Activated T-helper 2 cell treated with anti-CD3 and anti-CD28 coated beads, Interferon-gamma antibody, Interleukin-2, Interleukin-4, amounts not matched to agents 10 μg/mL and 5 μg/mL and 100 μg/mL, durations not matched to agents 14 hours and 24 hours and 36 hours (primary cell): ENCODE measurements at regions not wholly inside any gene's neighbourhood (a gene's known extent, or its start where the extent isn't known, plus 50 kb on each side); places are given as distances from the start of the nearest gene placed in this dataset.

ENCODE experiments used
- DNase-seq: peaks from one replicate; pipeline ENCODE4 v3.0.0; 2021; ENCODE audit warnings: low spot score
- H3K27ac Mint-ChIP-seq: one replicate; pipeline ENCODE4 v1.8.0; 2021; ENCODE audit warnings: mixed read lengths
- H3K27me3 Mint-ChIP-seq: one replicate; pipeline ENCODE4 v1.8.0; 2021; ENCODE audit warnings: low read depth, mixed read lengths
- H3K36me3 Mint-ChIP-seq: one replicate; pipeline ENCODE4 v1.8.0; 2021; ENCODE audit warnings: low read depth, mixed read lengths
- H3K4me1 Mint-ChIP-seq: one replicate; pipeline ENCODE4 v1.8.0; 2021; ENCODE audit warnings: low read depth, mixed read lengths
- H3K4me3 Mint-ChIP-seq: one replicate; pipeline ENCODE4 v1.8.0; 2021; ENCODE audit warnings: low read depth, mild to moderate bottlenecking, moderate library complexity, mixed read lengths
- H3K9me3 Mint-ChIP-seq: one replicate; pipeline ENCODE4 v1.8.0; 2021; ENCODE audit warnings: mixed read lengths
- intact Hi-C: fragments of 100-400 bp; cut with micrococcal nuclease; formaldehyde crosslinking; loops from one replicate; pipeline ENCODE4 v1.15.1; 2023

DNA sequence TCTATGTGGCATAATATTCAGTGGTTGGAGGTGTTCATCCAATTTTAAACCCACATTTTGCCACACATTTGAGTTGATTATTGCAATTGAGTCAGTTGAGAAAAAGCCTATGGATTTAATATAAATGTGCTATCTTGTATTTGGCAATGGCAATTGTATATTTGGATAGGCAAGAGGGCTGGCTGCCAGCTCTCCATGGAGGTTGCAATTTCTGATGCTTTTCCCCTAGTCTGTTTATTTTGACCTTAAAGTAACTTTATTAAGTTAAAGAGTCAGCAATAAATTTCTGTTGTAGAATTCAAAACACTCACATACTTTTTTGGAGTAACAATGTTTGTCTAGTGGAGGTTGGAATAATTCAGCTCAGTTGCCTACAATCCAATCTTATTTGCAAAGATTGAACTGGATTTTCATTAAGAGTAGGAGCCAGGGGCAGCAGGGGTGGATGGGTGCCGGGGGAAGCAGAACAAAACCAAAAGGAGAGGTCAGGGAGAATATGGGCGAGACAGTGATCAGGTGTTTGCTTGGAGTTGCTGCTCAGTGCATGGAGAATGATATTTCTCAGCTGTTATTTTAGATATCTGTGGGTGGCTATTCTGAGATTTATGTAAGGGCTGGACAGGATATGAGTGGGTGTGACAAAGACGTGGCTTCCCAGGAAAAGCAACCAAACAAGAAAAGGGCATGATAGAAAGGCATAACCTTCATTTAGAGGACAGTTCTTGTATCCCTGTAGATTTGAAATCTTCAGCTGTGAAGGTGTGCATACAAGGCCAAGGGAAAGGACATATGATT is 163.0 kb downstream of the HDGFL1 start:
- Mint-ChIP-seq H3K4me1 (no peaks in the 10 kb centered on the region), H3K4me3 (no peak overlapping the region), H3K27ac (no peak overlapping the region), H3K27me3 (no peaks in the 10 kb centered on the region), H3K36me3 (no peaks in the 10 kb centered on the region), H3K9me3 (peaks cover under 1% of the 10 kb centered on the region)
- DNase-seq: no peak
- intact Hi-C loops: no loop called here

DNA sequence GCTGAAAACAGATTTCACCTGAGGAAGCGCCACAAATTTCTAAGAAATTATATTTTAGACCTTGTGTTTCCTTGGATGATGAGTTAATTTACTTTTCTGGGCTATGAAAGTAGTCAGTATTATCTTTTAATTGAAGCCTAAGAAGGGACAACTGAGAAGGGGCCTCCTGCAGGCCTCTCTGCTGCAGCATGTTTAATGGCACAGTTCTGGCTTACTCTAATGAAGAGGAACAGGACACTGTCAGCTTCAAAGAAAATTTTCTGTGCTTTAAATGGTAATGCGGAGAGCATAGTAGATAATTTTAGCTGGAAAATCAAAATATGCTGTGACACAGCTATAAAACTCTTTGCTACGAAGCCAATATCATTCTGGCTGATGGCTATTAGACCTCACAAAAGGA is 167.4 kb downstream of the HDGFL1 start:
- DNase-seq: no peak
- no peak overlapping the region for H3K4me3 Mint-ChIP-seq

DNA sequence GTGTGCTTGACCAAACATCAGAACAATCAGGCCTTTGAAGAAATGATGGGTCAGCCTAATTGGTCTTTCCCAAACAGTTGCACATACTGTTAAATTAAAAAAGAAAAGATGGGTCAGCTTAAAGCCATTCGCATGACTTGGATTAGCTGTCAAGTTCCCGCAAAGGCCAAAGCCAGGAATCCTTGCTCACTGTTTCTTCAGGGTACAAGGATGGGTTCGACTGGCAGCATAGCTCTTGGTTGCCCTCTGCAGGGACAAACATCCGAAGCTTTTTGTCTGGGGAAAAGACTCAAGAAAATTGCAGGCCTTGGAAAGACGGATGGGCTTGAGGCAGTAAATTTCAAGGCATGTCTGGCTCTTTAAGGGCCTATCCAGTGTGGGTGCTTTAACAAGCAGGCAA is 168.0 kb downstream of the HDGFL1 start:
- no peak for DNase-seq
- H3K4me1 Mint-ChIP-seq: no peaks in the 10 kb centered on the region
- no peak overlapping the region for H3K27ac Mint-ChIP-seq
- H3K27me3 Mint-ChIP-seq: no peaks in the 10 kb centered on the region
- intact Hi-C loops: no loop called here
- no peaks in the 10 kb centered on the region for H3K9me3 Mint-ChIP-seq
- H3K4me3 Mint-ChIP-seq: no peak overlapping the region
- no peaks in the 10 kb centered on the region for H3K36me3 Mint-ChIP-seq

More for the DNA sequence above, 167.4 kb downstream of the HDGFL1 start:
- Mint-ChIP-seq H3K9me3 (no peaks in the 10 kb centered on the region), H3K27me3 (no peaks in the 10 kb centered on the region), H3K36me3 (no peaks in the 10 kb centered on the region), H3K27ac (no peak overlapping the region), H3K4me1 (no peaks in the 10 kb centered on the region)
- intact Hi-C loops: no loop called here

DNA sequence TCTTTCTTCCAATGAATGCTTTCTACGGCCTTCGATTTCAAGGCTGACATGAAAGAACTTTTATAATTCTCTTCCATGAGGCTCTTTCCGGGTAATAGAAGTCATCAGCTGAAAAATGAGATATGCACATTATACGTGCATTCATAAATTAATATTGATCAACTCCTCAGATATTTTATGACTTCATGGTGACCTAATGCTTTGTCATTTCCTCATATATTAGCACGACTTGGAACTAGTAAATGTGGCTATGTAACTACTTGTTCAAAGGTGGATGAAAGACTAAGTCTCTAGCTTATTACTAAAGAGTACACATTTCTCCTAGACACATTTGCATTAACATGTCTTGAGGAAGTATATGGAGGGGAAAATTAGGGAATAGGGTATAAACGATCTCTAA is 168.8 kb downstream of the HDGFL1 start:
- Mint-ChIP-seq H3K9me3 (no peaks in the 10 kb centered on the region), H3K4me1 (no peaks in the 10 kb centered on the region), H3K27ac (no peak overlapping the region), H3K4me3 (no peak overlapping the region), H3K27me3 (no peaks in the 10 kb centered on the region), H3K36me3 (no peaks in the 10 kb centered on the region)
- DNase-seq: no peak
- intact Hi-C loops: no loop called here

DNA sequence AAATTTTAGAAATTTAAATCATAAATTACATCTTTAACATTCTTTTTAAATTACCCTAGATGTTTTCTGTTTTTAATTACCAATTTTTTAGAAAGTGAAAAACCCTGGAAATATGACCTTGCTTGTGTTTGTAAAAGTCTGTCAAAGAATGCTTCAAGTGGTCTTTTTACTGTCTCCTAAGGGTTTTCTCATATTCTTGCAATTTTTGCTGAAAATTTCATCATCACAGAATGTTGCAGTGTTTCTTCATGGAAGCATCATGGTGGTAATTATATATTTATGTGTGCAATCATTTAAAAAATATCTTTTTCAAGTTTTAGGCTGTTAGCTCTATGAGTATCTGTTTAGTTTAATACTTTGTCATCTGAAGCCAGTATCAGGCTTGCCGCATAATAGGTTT is 178.2 kb downstream of the HDGFL1 start:
- intact Hi-C loops: no loop called here
- Mint-ChIP-seq H3K4me3 (no peak overlapping the region), H3K36me3 (no peaks in the 10 kb centered on the region), H3K4me1 (no peaks in the 10 kb centered on the region), H3K27me3 (no peaks in the 10 kb centered on the region), H3K9me3 (peaks cover 3% of the 10 kb centered on the region), H3K27ac (no peak overlapping the region)
- no peak for DNase-seq

DNA sequence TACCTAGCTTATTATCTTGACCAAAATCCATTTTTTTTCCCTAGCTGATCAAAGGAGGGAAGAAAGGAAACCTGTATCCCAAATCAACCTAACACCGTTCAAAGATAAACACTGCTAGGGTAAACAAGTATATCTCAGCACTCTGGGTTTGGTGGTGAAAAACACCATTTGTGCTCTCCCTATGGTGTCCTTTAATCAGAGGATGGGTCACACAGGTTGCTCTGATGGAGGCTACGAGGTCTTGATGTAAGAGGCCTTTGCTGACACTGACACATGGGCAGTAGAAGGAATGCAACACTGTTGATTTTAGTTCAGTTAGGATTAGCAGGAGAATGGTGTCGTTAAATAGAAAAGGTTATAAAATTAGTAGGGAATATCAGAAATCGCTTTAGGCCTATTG is 179.3 kb downstream of the HDGFL1 start:
- Mint-ChIP-seq H3K36me3 (no peaks in the 10 kb centered on the region), H3K4me1 (no peaks in the 10 kb centered on the region), H3K4me3 (no peak overlapping the region), H3K9me3 (peaks cover 3% of the 10 kb centered on the region), H3K27ac (no peak overlapping the region), H3K27me3 (no peaks in the 10 kb centered on the region)
- DNase-seq: no peak
- intact Hi-C loops: no loop called here

DNA sequence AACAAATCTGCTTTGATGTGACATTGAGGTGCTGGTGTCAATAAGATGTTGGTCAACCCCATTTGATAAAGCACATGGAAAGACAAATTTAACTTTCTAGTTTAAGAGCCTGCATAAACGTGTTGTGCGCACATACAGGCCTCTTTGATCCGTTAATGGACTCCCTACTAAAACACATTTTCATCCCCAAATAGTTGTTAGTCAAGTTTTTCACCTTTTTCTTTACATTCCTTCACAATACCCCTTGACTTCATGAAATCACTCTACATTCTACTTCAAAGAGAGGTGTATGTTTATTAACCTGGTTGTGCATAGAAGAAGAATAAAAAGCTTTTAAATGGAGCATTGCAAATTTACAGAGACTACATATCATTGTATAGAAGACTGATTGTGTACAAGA is 180.3 kb downstream of the HDGFL1 start:
- DNase-seq: no peak
- peaks cover 3% of the 10 kb centered on the region for H3K9me3 Mint-ChIP-seq
- no peaks in the 10 kb centered on the region for H3K4me1 Mint-ChIP-seq
- intact Hi-C loops: no loop called here
- no peak overlapping the region for H3K27ac Mint-ChIP-seq
- no peak overlapping the region for H3K4me3 Mint-ChIP-seq
- no peaks in the 10 kb centered on the region for H3K36me3 Mint-ChIP-seq
- H3K27me3 Mint-ChIP-seq: no peaks in the 10 kb centered on the region

DNA sequence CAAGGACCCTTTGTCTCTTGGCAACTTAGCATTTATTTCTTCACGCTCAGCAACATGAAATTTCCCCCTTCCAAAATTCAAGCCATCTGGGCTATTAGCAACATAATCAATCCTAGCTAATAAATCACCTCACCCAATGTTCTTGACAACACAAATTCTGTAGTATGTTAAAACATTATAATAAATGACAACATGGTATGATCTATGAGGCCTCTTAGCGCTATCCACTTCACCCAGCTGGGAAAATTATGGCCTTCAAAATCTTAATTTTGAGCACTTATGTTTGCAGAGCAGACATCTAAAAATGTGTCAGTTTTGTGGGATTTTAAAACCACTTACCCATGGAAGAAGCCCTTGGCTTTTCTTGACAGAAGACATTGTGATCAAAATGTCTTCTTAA is 181.9 kb downstream of the HDGFL1 start:
- no peaks in the 10 kb centered on the region for H3K36me3 Mint-ChIP-seq
- H3K4me1 Mint-ChIP-seq: no peaks in the 10 kb centered on the region
- H3K27me3 Mint-ChIP-seq: no peaks in the 10 kb centered on the region
- no peak overlapping the region for H3K27ac Mint-ChIP-seq
- DNase-seq: no peak
- H3K4me3 Mint-ChIP-seq: no peak overlapping the region
- H3K9me3 Mint-ChIP-seq: peaks cover 3% of the 10 kb centered on the region
- intact Hi-C loops: no loop called here

DNA sequence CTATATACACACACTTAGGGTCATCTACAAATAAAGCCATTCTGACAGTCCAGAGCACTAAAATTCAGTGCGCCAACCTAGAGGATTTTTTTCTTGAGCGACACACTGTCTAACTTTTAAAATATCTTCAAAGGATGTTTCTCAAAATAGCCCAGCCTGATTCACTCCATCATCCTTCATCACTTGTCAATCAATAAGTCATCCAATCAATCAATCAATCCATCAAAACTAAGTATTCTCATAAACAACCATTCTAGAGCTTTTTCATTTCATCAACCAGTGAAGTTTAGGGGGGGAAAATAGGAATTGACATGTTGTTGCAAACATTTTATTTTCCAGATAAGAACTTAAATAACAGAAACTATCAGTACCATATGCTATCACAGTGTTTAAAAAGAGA is 183.2 kb downstream of the HDGFL1 start:
- no peaks in the 10 kb centered on the region for H3K27me3 Mint-ChIP-seq
- peaks cover 3% of the 10 kb centered on the region for H3K9me3 Mint-ChIP-seq
- H3K4me1 Mint-ChIP-seq: no peaks in the 10 kb centered on the region
- H3K27ac Mint-ChIP-seq: no peak overlapping the region
- no peaks in the 10 kb centered on the region for H3K36me3 Mint-ChIP-seq
- intact Hi-C loops: no loop called here
- no peak for DNase-seq
- no peak overlapping the region for H3K4me3 Mint-ChIP-seq

DNA sequence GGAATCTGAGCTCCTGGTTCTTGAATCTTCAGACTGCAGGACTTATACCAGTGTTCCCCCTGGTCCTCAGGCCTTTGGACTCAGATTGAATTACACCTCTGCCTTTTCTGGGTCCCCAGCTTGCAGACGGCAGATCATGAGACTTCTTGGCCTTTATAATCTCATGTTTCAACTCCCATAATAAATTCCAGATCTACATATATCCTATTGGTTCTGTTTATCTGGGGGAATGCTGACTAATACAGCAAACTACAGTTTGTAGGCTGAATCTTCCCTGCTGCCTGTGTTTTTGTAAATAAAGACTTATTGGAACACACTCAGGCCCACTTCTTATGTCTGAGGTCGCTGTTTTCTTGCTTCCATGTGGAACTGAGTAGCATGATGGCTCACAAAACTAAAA is 184.7 kb downstream of the HDGFL1 start:
- Mint-ChIP-seq H3K9me3 (peaks cover 3% of the 10 kb centered on the region), H3K4me1 (no peaks in the 10 kb centered on the region), H3K4me3 (no peak overlapping the region), H3K27me3 (no peaks in the 10 kb centered on the region), H3K36me3 (no peaks in the 10 kb centered on the region), H3K27ac (no peak overlapping the region)
- intact Hi-C loops: no loop called here
- DNase-seq: no peak

DNA sequence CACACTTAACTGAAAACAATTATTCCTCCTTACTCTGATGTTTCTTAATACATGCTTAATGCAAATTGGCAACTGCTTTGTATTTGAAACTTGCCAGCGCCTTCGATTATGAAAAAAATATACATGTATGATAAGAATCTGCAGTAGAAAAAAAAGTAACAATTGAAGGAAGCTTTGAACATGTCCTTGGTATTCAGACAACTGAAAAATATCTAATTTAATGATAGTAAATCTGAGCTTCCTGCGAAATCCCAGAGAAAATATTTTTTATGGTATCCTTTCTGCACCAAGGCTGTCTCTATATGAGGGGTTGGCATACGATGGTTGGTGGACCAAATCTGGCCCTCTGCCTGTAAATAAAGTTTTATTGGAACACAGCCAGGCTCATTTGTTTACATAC is 186.2 kb downstream of the HDGFL1 start:
- peaks cover 3% of the 10 kb centered on the region for H3K9me3 Mint-ChIP-seq
- DNase-seq: no peak
- H3K27me3 Mint-ChIP-seq: no peaks in the 10 kb centered on the region
- no peaks in the 10 kb centered on the region for H3K4me1 Mint-ChIP-seq
- intact Hi-C loops: no loop called here
- H3K4me3 Mint-ChIP-seq: no peak overlapping the region
- H3K36me3 Mint-ChIP-seq: no peaks in the 10 kb centered on the region
- H3K27ac Mint-ChIP-seq: no peak overlapping the region

DNA sequence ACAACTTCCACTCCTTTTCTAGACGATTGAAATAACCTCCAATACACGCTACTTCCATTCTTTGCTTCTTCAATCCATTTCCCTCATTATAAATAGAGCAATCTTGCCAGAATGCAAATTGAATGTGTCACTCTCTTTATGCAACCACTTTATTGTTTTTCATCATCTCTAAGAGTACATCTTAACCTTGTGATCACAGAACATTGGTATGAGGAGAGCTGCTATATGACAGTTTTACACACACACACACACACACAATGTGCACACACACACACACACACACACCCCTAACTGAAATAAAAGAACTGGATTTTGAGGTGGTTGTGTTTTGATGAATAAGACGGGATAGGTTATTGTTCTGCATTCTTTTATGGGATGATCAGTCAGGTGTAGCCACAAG is 187.0 kb downstream of the HDGFL1 start:
- no peak overlapping the region for H3K27ac Mint-ChIP-seq
- DNase-seq: no peak
- no peaks in the 10 kb centered on the region for H3K4me1 Mint-ChIP-seq
- H3K9me3 Mint-ChIP-seq: peaks cover under 1% of the 10 kb centered on the region
- no peaks in the 10 kb centered on the region for H3K36me3 Mint-ChIP-seq
- H3K27me3 Mint-ChIP-seq: no peaks in the 10 kb centered on the region
- intact Hi-C loops: no loop called here
- H3K4me3 Mint-ChIP-seq: no peak overlapping the region

DNA sequence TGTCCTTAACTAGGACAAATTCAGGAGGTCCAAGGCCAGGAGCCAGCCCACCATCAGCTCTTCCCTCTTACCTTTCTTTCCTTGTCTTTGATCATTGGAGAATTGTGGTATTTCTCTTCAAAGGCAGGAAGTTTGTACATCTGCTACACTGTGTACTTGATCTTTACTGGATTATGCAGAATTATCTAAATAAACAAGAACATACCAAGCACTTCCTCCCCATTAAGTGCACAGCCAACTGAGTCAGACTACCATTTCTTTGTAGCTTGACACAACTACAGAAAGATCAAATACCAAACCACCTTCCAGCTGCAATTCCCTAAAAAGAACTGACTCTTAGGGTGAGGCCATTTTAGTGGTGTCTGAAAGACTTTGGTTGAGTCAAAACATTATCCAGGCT is 195.1 kb downstream of the HDGFL1 start:
- H3K4me1 Mint-ChIP-seq: no peaks in the 10 kb centered on the region

DNA sequence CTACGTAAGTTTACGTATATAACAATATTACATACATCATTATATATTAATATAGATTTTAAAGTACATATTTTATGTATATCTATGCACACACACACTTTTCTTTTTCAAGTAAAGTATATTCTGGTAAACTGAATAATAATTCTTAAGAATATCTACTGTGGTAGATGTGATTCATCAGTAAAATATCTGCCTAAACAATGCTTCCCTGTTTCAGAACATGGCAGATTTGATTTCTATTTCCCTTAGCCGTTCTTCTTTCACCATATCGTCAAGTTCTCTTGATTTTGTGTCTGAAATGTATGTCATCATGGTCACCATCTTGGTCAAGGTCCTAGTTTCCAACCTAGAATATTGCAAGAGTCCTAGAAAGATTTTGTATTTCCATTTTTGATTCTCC is 195.6 kb downstream of the HDGFL1 start:
- no peaks in the 10 kb centered on the region for H3K36me3 Mint-ChIP-seq
- H3K27me3 Mint-ChIP-seq: no peaks in the 10 kb centered on the region
- no peak overlapping the region for H3K27ac Mint-ChIP-seq
- no peaks in the 10 kb centered on the region for H3K9me3 Mint-ChIP-seq
- H3K4me3 Mint-ChIP-seq: no peak overlapping the region
- H3K4me1 Mint-ChIP-seq: no peaks in the 10 kb centered on the region
- intact Hi-C loops: no loop called here
- no peak for DNase-seq

More for the DNA sequence above, 195.1 kb downstream of the HDGFL1 start:
- no peak for DNase-seq
- Mint-ChIP-seq H3K9me3 (no peaks in the 10 kb centered on the region), H3K36me3 (no peaks in the 10 kb centered on the region), H3K27me3 (no peaks in the 10 kb centered on the region), H3K27ac (no peak overlapping the region), H3K4me3 (no peak overlapping the region)
- intact Hi-C loops: no loop called here
